Cardiac fibroblast (primary cell): ENCODE measurements at regions not wholly inside any gene's neighbourhood (a gene's known extent, or its start where the extent isn't known, plus 50 kb on each side); places are given as distances from the start of the nearest gene placed in this dataset.
A peak's percentile ranks its signal among the peaks of the same experiment; 100 is the strongest.

ENCODE experiments used
- DNase-seq, 2 donors: peaks; one replicate each; pipeline versions ENCODE4 v3.0.0 to v3.0.0-alpha.2; 2010; ENCODE audit warnings: low read depth in 2 of 2
- H3K4me3 ChIP-seq, 2 donors: replicated peaks in 1 of 2; 1 replicate in 1 of 2; 2 replicates in 1 of 2; pipeline ENCODE4 v1.5.1; 2011; ENCODE audit warnings: low read depth in 2 of 2, low read length in 2 of 2, mild to moderate bottlenecking in 2 of 2, moderate library complexity in 1 of 2
- CTCF ChIP-seq: IDR thresholded peaks from one replicate; pipeline ENCODE4 v1.5.1; 2011; ENCODE audit warnings: low read depth, mild to moderate bottlenecking, low read length, inconsistent platforms

GRCh38 chr14:106681161-106681560 is 1154.8 kb downstream of the TMEM121 start:
- no peak overlapping the region for H3K4me3 ChIP-seq
- no peak for TF ChIP-seq CTCF
- no peak for DNase-seq

GRCh38 chr14:106681568-106681967 is 1155.2 kb downstream of the TMEM121 start:
- DNase-seq: no peak
- H3K4me3 ChIP-seq: no peak overlapping the region
- TF ChIP-seq CTCF: no peak

- TF ChIP-seq CTCF: no peak
- no peak overlapping the region for H3K4me3 ChIP-seq
- DNase-seq: no peak
Observed at GRCh38 chr14:106683631-106684030, 1157.2 kb downstream of the TMEM121 start.

- no peak overlapping the region for H3K4me3 ChIP-seq
- no peak for TF ChIP-seq CTCF
- DNase-seq: no peak
Observed at GRCh38 chr14:106686533-106686932, 1160.2 kb downstream of the TMEM121 start.

- DNase-seq: no peak
- no peak for TF ChIP-seq CTCF
- no peak overlapping the region for H3K4me3 ChIP-seq
Observed at GRCh38 chr14:106690333-106690891, 1164.0 kb downstream of the TMEM121 start.

GRCh38 chr14:106691601-106692291 is 1165.4 kb downstream of the TMEM121 start:
- TF ChIP-seq CTCF: peak; percentile 21
- no peak overlapping the region for H3K4me3 ChIP-seq
- peak in 1 of 2 donors; percentile 4 for DNase-seq
